ENCODE measurements at regions not wholly inside any gene's neighbourhood (a gene's known extent, or its start where the extent isn't known, plus 50 kb on each side); places are given as distances from the start of the nearest gene placed in this dataset.

DNA sequence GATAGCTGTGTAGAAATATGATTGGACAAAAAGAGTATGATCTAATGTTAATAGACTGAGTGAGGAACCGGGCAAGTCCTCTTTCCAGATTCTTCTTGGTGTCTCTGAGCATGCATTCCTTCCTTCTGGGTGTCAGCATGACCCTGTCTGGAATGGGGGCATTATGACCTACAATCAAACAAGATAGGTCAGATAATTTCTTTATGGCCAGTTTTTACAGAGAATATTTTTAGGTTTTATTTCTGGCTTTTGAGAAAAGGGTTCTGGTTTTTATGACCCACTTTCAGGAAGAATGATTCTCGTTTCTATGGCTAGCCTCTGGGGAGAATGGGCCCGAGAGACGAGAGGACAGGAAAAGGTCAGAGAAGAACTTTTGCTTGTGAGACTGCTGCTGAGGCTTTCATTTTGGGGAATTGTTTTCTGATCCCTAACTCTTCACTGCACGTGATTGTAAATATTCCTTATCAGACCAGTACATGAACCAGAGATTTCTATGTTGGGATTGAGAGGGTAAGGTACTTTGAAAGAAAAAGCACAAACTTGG, 383.8 kb downstream of the AASDHPPT start:
- TF ChIP-seq CTCF (IDR thresholded peaks at IDR 0.05) = no peak
- H3K27me3 ChIP-seq = no peaks in the 10 kb centered on the region
- H3K36me3 ChIP-seq = no peaks in the 10 kb centered on the region
- DNase-seq = no peak
- no peak overlapping the region for H3K4me3 ChIP-seq
- H3K9me3 ChIP-seq = peaks cover 0 to 1% of the 10 kb centered on the region in 2 donors
- ATAC-seq = no peak
- H3K27ac ChIP-seq = no peak overlapping the region
- intact Hi-C loops (cut with DNase I) = no loop called here
- H3K4me1 ChIP-seq = peaks cover 0 to 4% of the 10 kb centered on the region in 2 donors

- Histone ChIP-seq H3K4me3 (no peak overlapping the region), H3K36me3 (no peaks in the 10 kb centered on the region), H3K9me3 (peaks cover 0 to 1% of the 10 kb centered on the region in 2 donors), H3K27me3 (no peaks in the 10 kb centered on the region), H3K4me1 (peaks cover 0 to 10% of the 10 kb centered on the region in 2 donors), H3K27ac (no peak overlapping the region)
- no peak for TF ChIP-seq CTCF (IDR thresholded peaks at IDR 0.05)
- DNase-seq (no peak), ATAC-seq (peak; percentile 15)
- intact Hi-C loops (cut with DNase I) = no loop called here
Observed at GRCh38 chr11:106461839-106462545, 384.5 kb downstream of the AASDHPPT start.

DNA sequence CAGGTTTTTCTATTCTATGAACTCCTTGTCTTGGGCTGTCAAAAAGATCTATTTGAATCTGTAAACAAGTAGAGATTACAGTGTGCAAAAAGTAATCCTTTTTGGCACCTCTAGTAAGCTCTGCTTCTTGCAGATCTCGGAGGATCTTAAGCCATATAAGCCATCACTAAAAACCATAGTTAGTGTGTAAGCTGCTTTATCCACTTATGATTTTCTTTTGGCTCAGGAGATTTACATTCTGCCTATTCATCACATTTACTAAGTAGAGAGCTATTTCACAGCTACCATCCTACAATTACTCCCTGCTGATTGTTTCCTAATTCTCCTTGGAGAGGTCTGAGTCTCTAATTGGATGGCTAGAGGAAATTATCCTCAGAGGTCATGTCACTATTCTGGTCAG, 385.7 kb downstream of the AASDHPPT start:
- intact Hi-C loops (cut with DNase I) = no loop called here
- ATAC-seq = no peak
- no peak for TF ChIP-seq CTCF (IDR thresholded peaks at IDR 0.05)

DNA sequence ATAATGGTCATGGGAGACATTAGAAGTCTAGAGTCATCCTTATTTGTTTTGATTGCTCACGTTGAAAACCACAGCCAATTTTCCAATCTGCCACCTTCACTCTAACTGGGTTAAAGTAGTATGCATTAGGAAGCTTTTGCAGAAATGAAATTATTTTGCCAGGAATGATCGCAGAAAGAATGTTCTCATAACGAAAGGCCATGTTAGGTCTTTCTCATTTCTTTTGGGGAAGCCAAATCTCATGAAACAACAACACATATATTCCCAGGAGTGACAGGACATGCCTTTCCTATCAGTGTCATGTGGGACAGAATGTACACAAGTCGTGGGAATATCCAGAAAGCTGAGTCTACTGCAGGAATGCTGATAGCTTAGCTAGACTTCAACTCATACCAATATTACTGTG, 386.3 kb downstream of the AASDHPPT start:
- no peak overlapping the region for H3K27ac ChIP-seq
- H3K4me3 ChIP-seq = no peak overlapping the region
- TF ChIP-seq CTCF (IDR thresholded peaks at IDR 0.05) = no peak
- intact Hi-C loops (cut with DNase I) = no loop called here
- peaks cover 0 to 10% of the 10 kb centered on the region in 2 donors for H3K4me1 ChIP-seq
- H3K27me3 ChIP-seq = no peaks in the 10 kb centered on the region
- ATAC-seq (no peak), DNase-seq (peak in 1 of 4 donors; percentile 24)
- H3K36me3 ChIP-seq = no peaks in the 10 kb centered on the region
- H3K9me3 ChIP-seq = peaks cover 0 to 1% of the 10 kb centered on the region in 2 donors

More for the DNA sequence above, 385.7 kb downstream of the AASDHPPT start:
- Histone ChIP-seq H3K9me3 (peaks cover 0 to 1% of the 10 kb centered on the region in 2 donors), H3K27me3 (no peaks in the 10 kb centered on the region), H3K36me3 (no peaks in the 10 kb centered on the region), H3K4me1 (peaks cover 0 to 10% of the 10 kb centered on the region in 2 donors), H3K27ac (no peak overlapping the region), H3K4me3 (no peak overlapping the region)
- no peak for DNase-seq

- ATAC-seq (no peak), DNase-seq (no peak)
- no peak for TF ChIP-seq CTCF (IDR thresholded peaks at IDR 0.05)
- intact Hi-C loops (cut with DNase I) = no loop called here
- Histone ChIP-seq H3K9me3 (peaks cover 0 to 1% of the 10 kb centered on the region in 2 donors), H3K27me3 (no peaks in the 10 kb centered on the region), H3K27ac (no peak overlapping the region), H3K4me1 (peaks cover 0 to 10% of the 10 kb centered on the region in 2 donors), H3K36me3 (no peaks in the 10 kb centered on the region), H3K4me3 (no peak overlapping the region)
Observed at GRCh38 chr11:106464728-106465127, 387.3 kb downstream of the AASDHPPT start.

All from left lung (tissue), 4 donors.